ENCODE measurements at regions not wholly inside any gene's neighbourhood (a gene's known extent, or its start where the extent isn't known, plus 50 kb on each side); places are given as distances from the start of the nearest gene placed in this dataset.

GRCh38 chr4:179492260-179493080 lies 2050.2 kb upstream of the AGA start:
- intact Hi-C loops (cut with DNase I), result no loop called here
- ATAC-seq, result no peak
- DNase-seq, result no peak
- no peak overlapping the region for H3K27ac ChIP-seq
- no peaks in the 10 kb centered on the region for H3K36me3 ChIP-seq
- no peaks in the 10 kb centered on the region for H3K27me3 ChIP-seq
- H3K4me1 ChIP-seq, result no peaks in the 10 kb centered on the region
- TF ChIP-seq CTCF (IDR thresholded peaks at IDR 0.05), result no peak
- no peak overlapping the region for H3K4me3 ChIP-seq
- no peaks in the 10 kb centered on the region for H3K9me3 ChIP-seq

GRCh38 chr4:179503976-179504375 lies 2061.7 kb upstream of the AGA start:
- Histone ChIP-seq H3K36me3 (no peaks in the 10 kb centered on the region), H3K9me3 (no peaks in the 10 kb centered on the region), H3K27me3 (no peaks in the 10 kb centered on the region), H3K4me3 (no peak overlapping the region), H3K4me1 (no peaks in the 10 kb centered on the region), H3K27ac (no peak overlapping the region)
- no peak for TF ChIP-seq CTCF (IDR thresholded peaks at IDR 0.05)
- DNase-seq (no peak), ATAC-seq (no peak)
- intact Hi-C loops (cut with DNase I), result no loop called here

GRCh38 chr4:179509489-179509888 lies 2067.3 kb upstream of the AGA start:
- Histone ChIP-seq H3K27ac (no peak overlapping the region), H3K4me1 (no peaks in the 10 kb centered on the region), H3K9me3 (no peaks in the 10 kb centered on the region), H3K36me3 (no peaks in the 10 kb centered on the region), H3K4me3 (no peak overlapping the region), H3K27me3 (no peaks in the 10 kb centered on the region)
- no peak for TF ChIP-seq CTCF (IDR thresholded peaks at IDR 0.05)
- intact Hi-C loops (cut with DNase I), result no loop called here
- no peak for DNase-seq
- no peak for ATAC-seq

GRCh38 chr4:179521952-179522351 lies 2079.7 kb upstream of the AGA start:
- no peak for TF ChIP-seq CTCF (IDR thresholded peaks at IDR 0.05)

GRCh38 chr4:179530958-179531357 lies 2088.7 kb upstream of the AGA start:
- H3K4me3 ChIP-seq, result no peak overlapping the region
- no peak for ATAC-seq
- no peaks in the 10 kb centered on the region for H3K36me3 ChIP-seq
- intact Hi-C loops (cut with DNase I), result no loop called here
- no peaks in the 10 kb centered on the region for H3K9me3 ChIP-seq
- TF ChIP-seq CTCF (IDR thresholded peaks at IDR 0.05), result no peak
- no peaks in the 10 kb centered on the region for H3K27me3 ChIP-seq
- no peak for DNase-seq
- no peak overlapping the region for H3K27ac ChIP-seq
- no peaks in the 10 kb centered on the region for H3K4me1 ChIP-seq

More at GRCh38 chr4:179521952-179522351, 2079.7 kb upstream of the AGA start:
- no peak for ATAC-seq
- H3K9me3 ChIP-seq, result no peaks in the 10 kb centered on the region
- H3K27me3 ChIP-seq, result no peaks in the 10 kb centered on the region
- H3K4me1 ChIP-seq, result no peaks in the 10 kb centered on the region
- H3K27ac ChIP-seq, result no peak overlapping the region
- intact Hi-C loops (cut with DNase I), result no loop called here
- DNase-seq, result no peak
- no peak overlapping the region for H3K4me3 ChIP-seq
- no peaks in the 10 kb centered on the region for H3K36me3 ChIP-seq
